ENCODE measurements at regions not wholly inside any gene's neighbourhood (a gene's known extent, or its start where the extent isn't known, plus 50 kb on each side); places are given as distances from the start of the nearest gene placed in this dataset.
"Not testable (repeated sequence)": the region's sequence is repeated elsewhere in the genome, so short reads cannot be mapped to it uniquely, and the experiment has no call there.

DNA sequence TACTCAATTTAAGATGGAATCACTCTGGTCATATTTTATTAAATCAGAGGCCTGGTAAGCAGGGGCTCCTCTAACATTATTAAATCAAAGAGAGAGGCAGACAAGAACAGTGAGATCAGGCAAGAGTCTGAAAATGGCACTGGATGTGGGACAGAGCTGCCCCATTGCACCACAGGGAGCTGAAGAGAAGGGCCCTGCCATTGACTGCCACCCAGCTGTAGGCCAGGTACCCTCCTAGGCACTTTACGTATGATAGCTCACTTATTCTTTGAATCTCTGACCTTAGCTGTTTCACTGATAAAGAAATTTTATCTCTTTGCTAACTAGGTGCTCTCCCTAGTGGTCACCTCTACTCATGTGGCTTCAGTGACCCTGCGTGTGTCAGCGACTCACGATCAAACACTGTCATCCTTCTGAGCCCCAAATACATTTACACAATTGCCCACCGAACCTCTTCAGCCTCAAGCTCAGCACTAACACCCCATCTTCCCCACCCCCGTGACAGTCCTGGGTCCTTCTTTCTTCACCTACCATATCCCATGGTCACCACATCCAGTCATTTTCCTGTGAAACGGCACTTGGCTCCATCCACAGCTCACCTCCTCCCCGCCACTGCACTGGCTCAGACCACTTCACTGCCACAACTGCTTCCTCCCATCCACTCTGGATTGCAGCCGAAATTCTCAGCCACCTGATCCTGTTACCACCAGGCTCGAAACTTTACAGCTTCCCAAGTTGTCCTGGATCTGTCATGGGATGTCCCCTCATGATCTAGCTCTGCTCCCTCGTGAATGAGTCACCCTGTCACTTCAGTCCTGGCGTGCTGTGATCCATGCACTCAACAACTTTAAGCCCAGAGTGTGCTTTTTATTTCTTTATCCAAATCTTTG lies 97.3 kb upstream of the SYT6 start:
- TF ChIP-seq, protein P1, sequence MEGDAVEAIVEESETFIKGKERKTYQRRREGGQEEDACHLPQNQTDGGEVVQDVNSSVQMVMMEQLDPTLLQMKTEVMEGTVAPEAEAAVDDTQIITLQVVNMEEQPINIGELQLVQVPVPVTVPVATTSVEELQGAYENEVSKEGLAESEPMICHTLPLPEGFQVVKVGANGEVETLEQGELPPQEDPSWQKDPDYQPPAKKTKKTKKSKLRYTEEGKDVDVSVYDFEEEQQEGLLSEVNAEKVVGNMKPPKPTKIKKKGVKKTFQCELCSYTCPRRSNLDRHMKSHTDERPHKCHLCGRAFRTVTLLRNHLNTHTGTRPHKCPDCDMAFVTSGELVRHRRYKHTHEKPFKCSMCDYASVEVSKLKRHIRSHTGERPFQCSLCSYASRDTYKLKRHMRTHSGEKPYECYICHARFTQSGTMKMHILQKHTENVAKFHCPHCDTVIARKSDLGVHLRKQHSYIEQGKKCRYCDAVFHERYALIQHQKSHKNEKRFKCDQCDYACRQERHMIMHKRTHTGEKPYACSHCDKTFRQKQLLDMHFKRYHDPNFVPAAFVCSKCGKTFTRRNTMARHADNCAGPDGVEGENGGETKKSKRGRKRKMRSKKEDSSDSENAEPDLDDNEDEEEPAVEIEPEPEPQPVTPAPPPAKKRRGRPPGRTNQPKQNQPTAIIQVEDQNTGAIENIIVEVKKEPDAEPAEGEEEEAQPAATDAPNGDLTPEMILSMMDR (IDR thresholded peaks at IDR 0.05): no peak
- Histone ChIP-seq H3K4me1 (no peaks in the 10 kb centered on the region), H3K36me3 (no peaks in the 10 kb centered on the region), H3K9ac (ENCODE audit: low read depth in 2 of 2, low read length in 2 of 2) (no peak overlapping the region), H3K4me3 (no peak overlapping the region), H3K9me3 (no peaks in the 10 kb centered on the region), H3K27me3 (no peaks in the 10 kb centered on the region), H3K27ac (no peak overlapping the region)
- no peak for DNase-seq
- intact Hi-C loops (cut with DNase I): no loop called here

DNA sequence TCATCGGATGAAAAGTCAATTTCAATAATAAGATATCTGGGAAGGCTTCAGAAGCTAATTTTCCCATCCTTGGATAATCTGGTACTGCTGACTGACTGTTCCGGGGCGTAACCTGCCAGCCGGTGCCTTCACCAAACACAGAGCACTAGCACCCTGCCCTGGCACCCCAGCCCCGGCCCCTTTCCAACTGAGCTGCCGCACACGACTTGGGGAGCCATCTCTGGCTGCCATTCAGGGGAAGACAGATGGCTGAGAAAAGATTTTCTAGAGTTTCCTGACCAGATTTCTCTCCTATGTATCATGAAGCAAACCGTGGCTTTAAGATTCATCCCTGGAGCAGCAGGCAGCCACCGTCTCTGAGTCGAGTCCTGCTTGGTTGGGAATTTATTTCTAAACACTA lies 96.0 kb upstream of the SYT6 start:
- H3K4me3 ChIP-seq: no peak overlapping the region
- TF ChIP-seq, protein P1 (IDR thresholded peaks at IDR 0.05): no peak
- no peak overlapping the region for H3K9ac ChIP-seq (ENCODE audit: low read depth in 2 of 2, low read length in 2 of 2)
- H3K9me3 ChIP-seq: no peaks in the 10 kb centered on the region
- intact Hi-C loops (cut with DNase I): no loop called here
- H3K36me3 ChIP-seq: no peaks in the 10 kb centered on the region
- H3K27ac ChIP-seq: no peak overlapping the region
- H3K4me1 ChIP-seq: no peaks in the 10 kb centered on the region
- H3K27me3 ChIP-seq: no peaks in the 10 kb centered on the region
- no peak for DNase-seq

DNA sequence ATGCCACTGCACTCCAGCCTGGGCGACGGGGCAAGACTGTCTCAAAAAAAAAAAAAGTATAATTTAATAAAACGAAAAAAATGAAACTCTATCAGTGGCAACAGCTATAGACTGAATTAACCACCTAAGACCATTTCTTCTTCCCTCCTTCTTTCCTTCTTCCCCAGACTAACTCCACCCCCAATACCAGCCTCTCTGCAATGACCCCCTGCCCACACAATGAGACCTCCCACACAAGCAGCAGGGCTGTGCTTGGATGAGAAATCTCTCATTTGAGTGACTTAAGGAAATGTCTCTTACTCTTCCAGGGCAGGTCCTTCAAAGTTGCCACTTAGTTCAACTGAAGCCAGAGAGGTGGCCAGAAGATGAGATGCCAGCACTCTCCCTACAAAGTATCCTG lies 94.5 kb upstream of the SYT6 start:
- Histone ChIP-seq H3K9me3 (no peaks in the 10 kb centered on the region), H3K4me3 (no peak overlapping the region), H3K4me1 (no peaks in the 10 kb centered on the region), H3K9ac (ENCODE audit: low read depth in 2 of 2, low read length in 2 of 2) (no peak overlapping the region), H3K27ac (no peak overlapping the region), H3K27me3 (no peaks in the 10 kb centered on the region), H3K36me3 (no peaks in the 10 kb centered on the region)
- TF ChIP-seq, protein P1 (IDR thresholded peaks at IDR 0.05): no peak
- intact Hi-C loops (cut with DNase I): no loop called here
- DNase-seq: no peak

DNA sequence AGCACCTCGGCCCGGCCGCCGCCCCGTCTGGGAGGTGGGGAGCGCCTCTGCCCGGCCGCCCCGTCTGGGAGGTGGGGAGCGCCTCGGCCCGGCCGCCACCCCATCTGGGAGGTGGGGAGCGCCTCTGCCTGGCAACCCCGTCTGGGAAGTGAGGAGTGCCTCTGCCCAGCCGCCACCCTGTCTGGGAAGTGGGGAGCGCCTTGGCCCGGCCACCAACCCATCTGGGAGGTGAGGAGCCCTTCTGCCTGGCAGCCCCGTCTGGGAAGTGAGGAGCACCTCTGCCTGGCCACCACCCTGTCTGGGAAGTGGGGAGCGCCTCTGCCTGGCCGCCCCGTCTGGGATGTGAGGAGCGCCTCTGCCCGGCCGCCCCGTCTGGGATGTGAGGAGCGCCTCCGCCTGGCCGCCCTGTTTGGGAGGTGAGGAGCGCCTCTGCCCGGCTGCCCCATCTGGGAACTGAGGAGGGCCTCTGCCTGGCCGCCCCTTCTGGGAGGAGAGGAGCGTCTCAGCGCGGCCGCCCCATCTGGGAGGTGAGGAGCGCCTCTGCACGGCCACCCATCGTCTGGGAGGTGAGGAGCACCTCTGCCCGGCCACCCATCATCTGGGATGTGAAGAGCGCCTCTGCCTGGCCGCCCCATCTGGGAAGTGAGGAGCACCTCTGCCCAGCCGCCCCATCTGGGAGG lies 89.0 kb upstream of the SYT6 start:
- H3K27me3 ChIP-seq; H3K4me1 ChIP-seq; H3K27ac ChIP-seq; H3K9me3 ChIP-seq; H3K4me3 ChIP-seq; H3K9ac ChIP-seq (ENCODE audit: low read depth in 2 of 2, low read length in 2 of 2); H3K36me3 ChIP-seq; intact Hi-C loops (cut with DNase I); DNase-seq: not testable (repeated sequence)

DNA sequence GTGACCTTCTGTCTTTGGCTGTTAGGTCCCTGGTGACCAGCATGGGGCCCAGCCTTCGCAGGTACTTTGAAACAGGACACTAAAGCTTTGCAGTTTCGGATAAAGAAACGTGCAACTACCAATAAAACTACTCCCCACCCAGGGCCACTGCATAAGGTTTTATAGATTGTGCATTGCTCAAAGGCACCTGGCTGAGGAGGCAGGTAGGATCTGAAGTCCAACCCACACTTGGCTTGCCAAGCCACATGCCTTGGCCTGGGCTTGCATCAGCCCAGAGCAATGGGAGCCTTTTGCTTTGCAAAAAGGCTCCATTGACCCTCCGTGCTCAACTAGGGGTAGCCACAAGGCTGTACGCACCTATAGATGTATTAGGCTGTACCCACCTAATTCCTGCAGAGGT lies 84.4 kb upstream of the SYT6 start:
- H3K27ac ChIP-seq: no peak overlapping the region
- no peaks in the 10 kb centered on the region for H3K4me1 ChIP-seq
- H3K9ac ChIP-seq (ENCODE audit: low read depth in 2 of 2, low read length in 2 of 2): no peak overlapping the region
- TF ChIP-seq, protein P1 (IDR thresholded peaks at IDR 0.05): no peak
- no peaks in the 10 kb centered on the region for H3K27me3 ChIP-seq
- peak; percentile 29 for DNase-seq
- no peaks in the 10 kb centered on the region for H3K36me3 ChIP-seq
- no peak overlapping the region for H3K4me3 ChIP-seq
- no peaks in the 10 kb centered on the region for H3K9me3 ChIP-seq
- intact Hi-C loops (cut with DNase I): no loop called here

DNA sequence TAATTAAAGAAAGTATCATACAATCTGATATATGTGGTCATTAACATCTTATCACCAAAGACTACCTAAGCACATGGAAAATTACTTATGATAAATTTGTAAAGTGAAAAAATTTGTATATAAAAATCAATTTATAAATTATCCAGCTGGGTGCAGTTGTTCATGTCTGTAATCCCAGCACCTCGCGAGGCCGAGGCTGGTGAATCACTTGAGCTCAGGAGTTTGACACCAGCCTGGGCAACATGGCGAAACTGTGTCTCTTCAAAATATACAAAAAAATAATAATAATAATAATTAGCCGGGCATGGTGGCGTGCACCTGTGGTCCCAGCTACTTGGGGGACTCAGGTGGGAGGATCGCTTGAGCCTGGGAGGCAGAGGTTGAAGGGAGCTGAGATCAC lies 82.8 kb upstream of the SYT6 start:
- Histone ChIP-seq H3K4me1 (no peaks in the 10 kb centered on the region), H3K27ac (no peak overlapping the region), H3K27me3 (no peaks in the 10 kb centered on the region), H3K9ac (ENCODE audit: low read depth in 2 of 2, low read length in 2 of 2) (no peak overlapping the region), H3K36me3 (no peaks in the 10 kb centered on the region), H3K9me3 (no peaks in the 10 kb centered on the region), H3K4me3 (no peak overlapping the region)
- intact Hi-C loops (cut with DNase I): no loop called here
- no peak for DNase-seq
- TF ChIP-seq, protein P1 (IDR thresholded peaks at IDR 0.05): no peak
